A549 (cell line): ENCODE measurements at regions not wholly inside any gene's neighbourhood (a gene's known extent, or its start where the extent isn't known, plus 50 kb on each side); places are given as distances from the start of the nearest gene placed in this dataset.
A peak's percentile ranks its signal among the peaks of the same experiment; 100 is the strongest.

Source experiments
- ATAC-seq, 2 experiments: fragments of 200-7000 bp in 1 of 2; fragments of >200 bp in 1 of 2; cut with Nextera tagmentation in 1 of 2; cut with Tn5 transposase in 1 of 2; 3 replicates each; pipeline versions ENCODE4 v1.8.0 to v1.9.1; 2018 to 2020; ENCODE audit warnings: mild to moderate bottlenecking in 1 of 2, moderate library complexity in 1 of 2
- CTCF ChIA-PET: fragments of 300-600 bp; sonication (Branson Sonifier 250); formaldehyde crosslinking; extraction: SDS; loops from one replicate; lab custom pipeline; 2021; ENCODE audit warnings: antibody characterized with exemption, inconsistent platforms; lab: Yijun Ruan, JAX
- POLR2A ChIA-PET: fragments of 350-600 bp; formaldehyde crosslinking; extraction: SDS; loops from one replicate; lab custom pipeline; 2021; ENCODE audit warnings: antibody characterized with exemption, inconsistent platforms; lab: Yijun Ruan, JAX
- DNase-seq, 2 experiments: peaks; one replicate each; pipeline versions ENCODE4 v3.0.0 to v3.0.0-alpha.2; 2011 to 2016; ENCODE audit warnings: low read depth in 1 of 2, low spot score in 1 of 2
- FAIRE-seq: peaks from 2 replicates; lab custom pipeline; 2011; peaks lifted over from hg19 to GRCh38; lab: Jason Lieb, UNC
- H3K27ac ChIP-seq, 2 experiments: fragments of >200 bp; sonication (Bioruptor Twin); formaldehyde crosslinking; 3 replicates each; pipeline ENCODE4 v1.5.1; 2016 to 2017
- H3K4me1 ChIP-seq: fragments of >200 bp; sonication (Bioruptor Twin); formaldehyde crosslinking; 3 replicates; pipeline ENCODE4 v1.6.1; 2016
- H3K4me2 ChIP-seq: fragments of >200 bp; sonication (Bioruptor Twin); formaldehyde crosslinking; 3 replicates; pipeline ENCODE4 v1.6.1; 2016
- H3K4me3 ChIP-seq: fragments of >200 bp; sonication (Bioruptor Twin); formaldehyde crosslinking; 3 replicates; pipeline ENCODE4 v1.5.1; 2016
- H3K9me3 ChIP-seq: fragments of >200 bp; sonication (Bioruptor Twin); formaldehyde crosslinking; 3 replicates; pipeline ENCODE4 v1.6.1; 2016
- BHLHE40 ChIP-seq: IDR thresholded peaks from 2 replicates; pipeline ENCODE4 v1.6.1; 2012; ENCODE audit warnings: low read depth, low read length, inconsistent platforms
- CBX2 ChIP-seq: fragments of 200-600 bp; sonication (generic); IDR thresholded peaks from 2 replicates; pipeline ENCODE4 v1.6.1; 2016; ENCODE audit warnings: low read depth, mild to moderate bottlenecking, borderline replicate concordance
- CHD2 ChIP-seq: fragments of 150-350 bp; IDR thresholded peaks from 2 replicates; pipeline ENCODE4 v1.6.1; 2014; ENCODE audit warnings: low read length; ENCODE audit not compliant: partially characterized antibody
- EHF ChIP-seq: fragments of 250-450 bp; sonication (Bioruptor Pico); IDR thresholded peaks from 2 replicates; pipeline ENCODE4 v1.5.0; 2020; ENCODE audit warnings: mild to moderate bottlenecking
- EP300 ChIP-seq, 2 experiments: fragments of >200 bp; sonication (Bioruptor Twin); formaldehyde crosslinking; IDR thresholded peaks; 2 replicates in 1 of 2; 3 replicates in 1 of 2; pipeline ENCODE4 v1.6.1; 2016 to 2017
- ESRRA ChIP-seq: fragments of 150-350 bp; IDR thresholded peaks from 2 replicates; pipeline ENCODE4 v1.6.1; 2014; ENCODE audit warnings: mild to moderate bottlenecking, low read length, borderline replicate concordance
- HDAC2 ChIP-seq: fragments of 200-600 bp; sonication (generic); IDR thresholded peaks from 2 replicates; pipeline ENCODE4 v1.6.1; 2016
- HEYL ChIP-seq: fragments of 250-450 bp; sonication (Bioruptor Pico); IDR thresholded peaks from 2 replicates; pipeline ENCODE4 v1.8.0; 2021; ENCODE audit warnings: mild to moderate bottlenecking, moderate library complexity
- JUN ChIP-seq, 2 experiments: fragments of >200 bp; sonication (Bioruptor Twin); formaldehyde crosslinking; IDR thresholded peaks; 2 replicates in 1 of 2; 3 replicates in 1 of 2; pipeline ENCODE4 v1.6.1; 2016 to 2017
- KDM1A ChIP-seq: fragments of 200-600 bp; sonication (generic); IDR thresholded peaks from 2 replicates; pipeline ENCODE4 v1.6.1; 2016; ENCODE audit warnings: low read depth, mild to moderate bottlenecking
- KDM5A ChIP-seq: fragments of 200-600 bp; sonication (generic); IDR thresholded peaks from 2 replicates; pipeline ENCODE4 v1.6.1; 2016; ENCODE audit warnings: antibody characterized with exemption, mild to moderate bottlenecking
- MAZ ChIP-seq: fragments of 150-350 bp; IDR thresholded peaks from 2 replicates; pipeline ENCODE4 v1.6.1; 2014; ENCODE audit warnings: antibody characterized with exemption, low read depth, low read length, borderline replicate concordance
- NPAS2 ChIP-seq: fragments of 250-450 bp; sonication (Bioruptor Pico); IDR thresholded peaks from 2 replicates; pipeline ENCODE4 v1.8.0; 2022; ENCODE audit warnings: mild to moderate bottlenecking, moderate library complexity, borderline replicate concordance
- POLR2AphosphoS2 ChIP-seq: conservative IDR thresholded peaks from 2 replicates; pipeline ENCODE4 v1.6.1; 2012; ENCODE audit warnings: low read length, improper control_type of control experiment, inconsistent platforms
- RAD21 ChIP-seq, 2 experiments: fragments of >200 bp in 1 of 2; sonication (Bioruptor Twin) in 1 of 2; formaldehyde crosslinking in 1 of 2; IDR thresholded peaks in 1 of 2; conservative IDR thresholded peaks in 1 of 2; 2 replicates in 1 of 2; 3 replicates in 1 of 2; pipeline ENCODE4 v1.6.1; 2012 to 2018; ENCODE audit warnings: inconsistent platforms in 1 of 2
- RARB ChIP-seq: fragments of 250-450 bp; sonication (Bioruptor Pico); IDR thresholded peaks from 2 replicates; pipeline ENCODE4 v1.8.0; 2021; ENCODE audit warnings: mild to moderate bottlenecking, moderate library complexity
- SMC3 ChIP-seq: fragments of >200 bp; sonication (Bioruptor Twin); formaldehyde crosslinking; IDR thresholded peaks from 3 replicates; pipeline ENCODE4 v1.6.1; 2018; ENCODE audit warnings: inconsistent platforms
- TFCP2L1 ChIP-seq: fragments of 250-450 bp; sonication (Bioruptor Pico); IDR thresholded peaks from 2 replicates; pipeline ENCODE4 v1.5.0; 2021; ENCODE audit warnings: mild to moderate bottlenecking
- TP53 ChIP-seq: fragments of 250-450 bp; sonication (Bioruptor Pico); IDR thresholded peaks from 2 replicates; pipeline ENCODE4 v1.5.0; 2021; ENCODE audit warnings: mild to moderate bottlenecking, moderate library complexity
- ZNF302 ChIP-seq: fragments of 250-450 bp; sonication (Bioruptor Pico); IDR thresholded peaks from 2 replicates; pipeline ENCODE4 v1.9.0; 2021; ENCODE audit warnings: inconsistent platforms, mild to moderate bottlenecking, moderate library complexity
- WGBS: methylation state at CpG from one replicate; pipeline ENCODE4 v1.1.6; 2017; ENCODE audit errors: missing lambda C conversion rate; 5-methylcytosine and 5-hydroxymethylcytosine counted together
- TF ChIP-seq, protein P1 (sequence below): fragments of >200 bp; sonication (Bioruptor Twin); formaldehyde crosslinking; IDR thresholded peaks from 3 replicates; pipeline ENCODE4 v1.5.1; 2016
- TF ChIP-seq, protein P2 (sequence below): fragments of 250-450 bp; sonication (Bioruptor Pico); IDR thresholded peaks from 2 replicates; pipeline ENCODE4 v1.5.0; 2021; ENCODE audit warnings: mild to moderate bottlenecking, moderate library complexity, borderline replicate concordance
- TF ChIP-seq, protein P3 (sequence below): fragments of 250-450 bp; sonication (Bioruptor Pico); IDR thresholded peaks from 2 replicates; pipeline ENCODE4 v1.5.0; 2020; ENCODE audit warnings: low read depth, mild to moderate bottlenecking, moderate library complexity
- TF ChIP-seq, protein P4 (sequence below): fragments of 200-600 bp; sonication (generic); IDR thresholded peaks from 2 replicates; pipeline ENCODE4 v1.6.1; 2016; ENCODE audit warnings: antibody characterized with exemption, mild to moderate bottlenecking, moderate library complexity
- TF ChIP-seq, protein P5 (sequence below): IDR thresholded peaks from 2 replicates; pipeline ENCODE4 v1.6.1; 2012
- TF ChIP-seq, protein P6 (sequence below): fragments of 150-350 bp; IDR thresholded peaks from 2 replicates; pipeline ENCODE4 v1.6.1; 2014; ENCODE audit warnings: low read depth, mild to moderate bottlenecking, low read length

DNA sequence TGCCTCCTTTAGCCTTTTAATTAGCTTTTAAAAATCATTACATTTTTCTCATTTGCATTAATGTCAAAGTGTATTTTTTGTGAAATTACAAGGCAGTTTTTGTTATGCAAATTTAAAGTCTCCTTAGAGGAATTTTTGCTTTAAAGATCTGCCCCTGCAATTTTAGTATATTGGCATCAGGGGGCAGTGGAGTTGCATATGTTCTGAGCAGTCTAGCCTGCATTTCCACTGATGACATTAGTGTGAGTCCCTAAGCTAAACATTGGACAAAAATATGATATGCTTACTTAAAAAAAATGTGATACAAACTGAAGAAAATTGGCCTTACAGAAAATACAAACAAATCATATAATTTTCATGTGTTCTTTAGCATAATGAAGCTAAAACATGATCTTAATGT is 426.5 kb downstream of the SLC4A3 start:
- TF ChIP-seq ESRRA (no peak), RAD21 (conservative IDR thresholded peaks at IDR 0.05 in 1 of 2, IDR thresholded peaks at IDR 0.05 in 1 of 2) (peak; percentile 58 to 68; a peak in 4 of 5 replicates), CBX2 (no peak), HDAC2 (no peak), SMC3 (peak; percentile 33; the same call in 1 of the 3 replicates), KDM5A (no peak), NPAS2 (CRISPR knock-in tag) (no peak)
- TF ChIP-seq, protein P1, sequence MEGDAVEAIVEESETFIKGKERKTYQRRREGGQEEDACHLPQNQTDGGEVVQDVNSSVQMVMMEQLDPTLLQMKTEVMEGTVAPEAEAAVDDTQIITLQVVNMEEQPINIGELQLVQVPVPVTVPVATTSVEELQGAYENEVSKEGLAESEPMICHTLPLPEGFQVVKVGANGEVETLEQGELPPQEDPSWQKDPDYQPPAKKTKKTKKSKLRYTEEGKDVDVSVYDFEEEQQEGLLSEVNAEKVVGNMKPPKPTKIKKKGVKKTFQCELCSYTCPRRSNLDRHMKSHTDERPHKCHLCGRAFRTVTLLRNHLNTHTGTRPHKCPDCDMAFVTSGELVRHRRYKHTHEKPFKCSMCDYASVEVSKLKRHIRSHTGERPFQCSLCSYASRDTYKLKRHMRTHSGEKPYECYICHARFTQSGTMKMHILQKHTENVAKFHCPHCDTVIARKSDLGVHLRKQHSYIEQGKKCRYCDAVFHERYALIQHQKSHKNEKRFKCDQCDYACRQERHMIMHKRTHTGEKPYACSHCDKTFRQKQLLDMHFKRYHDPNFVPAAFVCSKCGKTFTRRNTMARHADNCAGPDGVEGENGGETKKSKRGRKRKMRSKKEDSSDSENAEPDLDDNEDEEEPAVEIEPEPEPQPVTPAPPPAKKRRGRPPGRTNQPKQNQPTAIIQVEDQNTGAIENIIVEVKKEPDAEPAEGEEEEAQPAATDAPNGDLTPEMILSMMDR = peak; percentile 39
- TF ChIP-seq, protein P2, sequence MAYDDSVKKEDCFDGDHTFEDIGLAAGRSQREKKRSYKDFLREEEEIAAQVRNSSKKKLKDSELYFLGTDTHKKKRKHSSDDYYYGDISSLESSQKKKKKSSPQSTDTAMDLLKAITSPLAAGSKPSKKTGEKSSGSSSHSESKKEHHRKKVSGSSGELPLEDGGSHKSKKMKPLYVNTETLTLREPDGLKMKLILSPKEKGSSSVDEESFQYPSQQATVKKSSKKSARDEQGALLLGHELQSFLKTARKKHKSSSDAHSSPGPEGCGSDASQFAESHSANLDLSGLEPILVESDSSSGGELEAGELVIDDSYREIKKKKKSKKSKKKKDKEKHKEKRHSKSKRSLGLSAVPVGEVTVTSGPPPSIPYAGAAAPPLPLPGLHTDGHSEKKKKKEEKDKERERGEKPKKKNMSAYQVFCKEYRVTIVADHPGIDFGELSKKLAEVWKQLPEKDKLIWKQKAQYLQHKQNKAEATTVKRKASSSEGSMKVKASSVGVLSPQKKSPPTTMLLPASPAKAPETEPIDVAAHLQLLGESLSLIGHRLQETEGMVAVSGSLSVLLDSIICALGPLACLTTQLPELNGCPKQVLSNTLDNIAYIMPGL (CRISPR knock-in tag) = no peak
- TF ChIP-seq, protein P3, sequence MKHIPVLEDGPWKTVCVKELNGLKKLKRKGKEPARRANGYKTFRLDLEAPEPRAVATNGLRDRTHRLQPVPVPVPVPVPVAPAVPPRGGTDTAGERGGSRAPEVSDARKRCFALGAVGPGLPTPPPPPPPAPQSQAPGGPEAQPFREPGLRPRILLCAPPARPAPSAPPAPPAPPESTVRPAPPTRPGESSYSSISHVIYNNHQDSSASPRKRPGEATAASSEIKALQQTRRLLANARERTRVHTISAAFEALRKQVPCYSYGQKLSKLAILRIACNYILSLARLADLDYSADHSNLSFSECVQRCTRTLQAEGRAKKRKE = no peak
- ChIA-PET CTCF (interaction anchor here (1.0 to 1.2 kb wide), 2 partner anchors 51 to 216 kb away, joined by 3 read pairs; no protein-coding TSS in a partner anchor), POLR2A (no interaction called here)
- DNase-seq (peak in 1 of 2 experiments; percentile 57), FAIRE-seq (no peak), ATAC-seq (peak in 1 of 2 experiments; percentile 34; a peak in 1 of 6 replicates)
- no peak overlapping the region for H3K4me2 ChIP-seq
- H3K9me3 ChIP-seq = 0 out of 3 replicates have a peak, but pooled peaks cover 4% of the 10 kb centered on the region
- H3K4me1 ChIP-seq = no peaks in the 10 kb centered on the region
- H3K4me3 ChIP-seq = no peak overlapping the region
- H3K27ac ChIP-seq = no peak overlapping the region

DNA sequence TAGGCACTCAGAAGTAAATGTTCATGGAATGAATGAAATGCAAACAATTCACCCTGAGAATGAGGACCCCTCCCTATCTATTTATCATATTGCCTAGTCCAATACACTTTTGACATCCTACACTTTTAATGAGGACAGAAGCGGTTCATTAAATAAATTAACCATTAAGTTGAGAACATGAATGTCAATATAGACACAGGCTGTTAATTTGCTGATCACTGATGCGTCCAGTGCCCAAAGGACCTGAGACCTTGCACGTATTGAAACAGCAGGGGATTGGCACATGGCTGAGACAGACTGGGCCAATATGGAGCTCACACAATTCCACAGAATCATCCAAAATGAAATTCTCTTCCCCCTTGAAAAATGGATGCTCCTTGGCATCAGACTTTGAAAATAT is 430.0 kb downstream of the SLC4A3 start:
- DNase-seq = no peak
- H3K4me3 ChIP-seq = no peak overlapping the region
- ChIA-PET POLR2A (no interaction called here), CTCF (interaction anchor here (1.3 kb wide), 1 partner anchor 8 kb away, joined by 3 read pairs; no protein-coding TSS in a partner anchor)
- H3K4me2 ChIP-seq = no peak overlapping the region
- no peaks in the 10 kb centered on the region for H3K4me1 ChIP-seq
- H3K9me3 ChIP-seq = 0 out of 3 replicates have a peak, but pooled peaks cover 4% of the 10 kb centered on the region
- whole genome bisulfite sequencing = 74% methylated on average over 3 of the region's 3 CpGs
- H3K27ac ChIP-seq = no peak overlapping the region
- no peak for ATAC-seq
- FAIRE-seq = no peak
- TF ChIP-seq TP53 (CRISPR knock-in tag) (no peak), ZNF302 (CRISPR knock-in tag) (no peak), MAZ (no peak), EP300 (IDR thresholded peaks at IDR 0.05) (no peak), JUN (IDR thresholded peaks at IDR 0.05) (no peak), POLR2AphosphoS2 (no peak), TFCP2L1 (CRISPR knock-in tag) (no peak), RARB (CRISPR knock-in tag) (no peak), KDM1A (no peak), CHD2 (no peak), BHLHE40 (no peak), KDM5A (no peak), HEYL (no peak), EHF (CRISPR knock-in tag) (no peak)
- TF ChIP-seq, protein P2 (CRISPR knock-in tag) = no peak
- TF ChIP-seq, protein P4, sequence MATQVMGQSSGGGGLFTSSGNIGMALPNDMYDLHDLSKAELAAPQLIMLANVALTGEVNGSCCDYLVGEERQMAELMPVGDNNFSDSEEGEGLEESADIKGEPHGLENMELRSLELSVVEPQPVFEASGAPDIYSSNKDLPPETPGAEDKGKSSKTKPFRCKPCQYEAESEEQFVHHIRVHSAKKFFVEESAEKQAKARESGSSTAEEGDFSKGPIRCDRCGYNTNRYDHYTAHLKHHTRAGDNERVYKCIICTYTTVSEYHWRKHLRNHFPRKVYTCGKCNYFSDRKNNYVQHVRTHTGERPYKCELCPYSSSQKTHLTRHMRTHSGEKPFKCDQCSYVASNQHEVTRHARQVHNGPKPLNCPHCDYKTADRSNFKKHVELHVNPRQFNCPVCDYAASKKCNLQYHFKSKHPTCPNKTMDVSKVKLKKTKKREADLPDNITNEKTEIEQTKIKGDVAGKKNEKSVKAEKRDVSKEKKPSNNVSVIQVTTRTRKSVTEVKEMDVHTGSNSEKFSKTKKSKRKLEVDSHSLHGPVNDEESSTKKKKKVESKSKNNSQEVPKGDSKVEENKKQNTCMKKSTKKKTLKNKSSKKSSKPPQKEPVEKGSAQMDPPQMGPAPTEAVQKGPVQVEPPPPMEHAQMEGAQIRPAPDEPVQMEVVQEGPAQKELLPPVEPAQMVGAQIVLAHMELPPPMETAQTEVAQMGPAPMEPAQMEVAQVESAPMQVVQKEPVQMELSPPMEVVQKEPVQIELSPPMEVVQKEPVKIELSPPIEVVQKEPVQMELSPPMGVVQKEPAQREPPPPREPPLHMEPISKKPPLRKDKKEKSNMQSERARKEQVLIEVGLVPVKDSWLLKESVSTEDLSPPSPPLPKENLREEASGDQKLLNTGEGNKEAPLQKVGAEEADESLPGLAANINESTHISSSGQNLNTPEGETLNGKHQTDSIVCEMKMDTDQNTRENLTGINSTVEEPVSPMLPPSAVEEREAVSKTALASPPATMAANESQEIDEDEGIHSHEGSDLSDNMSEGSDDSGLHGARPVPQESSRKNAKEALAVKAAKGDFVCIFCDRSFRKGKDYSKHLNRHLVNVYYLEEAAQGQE = no peak
- TF ChIP-seq, protein P5, sequence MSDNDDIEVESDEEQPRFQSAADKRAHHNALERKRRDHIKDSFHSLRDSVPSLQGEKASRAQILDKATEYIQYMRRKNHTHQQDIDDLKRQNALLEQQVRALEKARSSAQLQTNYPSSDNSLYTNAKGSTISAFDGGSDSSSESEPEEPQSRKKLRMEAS = no peak
- TF ChIP-seq, protein P6, sequence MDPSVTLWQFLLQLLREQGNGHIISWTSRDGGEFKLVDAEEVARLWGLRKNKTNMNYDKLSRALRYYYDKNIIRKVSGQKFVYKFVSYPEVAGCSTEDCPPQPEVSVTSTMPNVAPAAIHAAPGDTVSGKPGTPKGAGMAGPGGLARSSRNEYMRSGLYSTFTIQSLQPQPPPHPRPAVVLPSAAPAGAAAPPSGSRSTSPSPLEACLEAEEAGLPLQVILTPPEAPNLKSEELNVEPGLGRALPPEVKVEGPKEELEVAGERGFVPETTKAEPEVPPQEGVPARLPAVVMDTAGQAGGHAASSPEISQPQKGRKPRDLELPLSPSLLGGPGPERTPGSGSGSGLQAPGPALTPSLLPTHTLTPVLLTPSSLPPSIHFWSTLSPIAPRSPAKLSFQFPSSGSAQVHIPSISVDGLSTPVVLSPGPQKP = no peak
